ENCODE measurements at regions not wholly inside any gene's neighbourhood (a gene's known extent, or its start where the extent isn't known, plus 50 kb on each side); places are given as distances from the start of the nearest gene placed in this dataset.

DNA sequence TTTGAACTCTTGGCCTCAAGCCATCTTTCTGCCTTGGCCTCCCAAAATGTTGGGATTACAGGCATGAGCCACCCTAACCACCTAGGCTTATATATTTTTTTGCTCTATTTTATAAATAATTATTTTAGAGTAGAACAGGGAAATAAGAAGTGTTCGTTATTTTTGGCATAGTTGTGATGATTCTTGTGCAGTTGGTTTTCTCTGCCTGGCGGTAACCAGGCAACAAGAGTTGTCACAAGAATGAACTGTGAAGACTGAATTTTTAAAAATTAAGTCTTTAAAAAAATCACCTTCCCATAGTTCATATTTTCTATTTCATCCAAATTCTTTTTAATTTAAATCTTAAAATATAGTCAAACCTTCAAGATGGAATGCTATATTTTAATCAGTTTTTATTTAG lies 310.2 kb downstream of the ARL6IP6 start:
- no peak for TF ChIP-seq POLR2A (IDR thresholded peaks at IDR 0.05)
- TF ChIP-seq, protein P1, sequence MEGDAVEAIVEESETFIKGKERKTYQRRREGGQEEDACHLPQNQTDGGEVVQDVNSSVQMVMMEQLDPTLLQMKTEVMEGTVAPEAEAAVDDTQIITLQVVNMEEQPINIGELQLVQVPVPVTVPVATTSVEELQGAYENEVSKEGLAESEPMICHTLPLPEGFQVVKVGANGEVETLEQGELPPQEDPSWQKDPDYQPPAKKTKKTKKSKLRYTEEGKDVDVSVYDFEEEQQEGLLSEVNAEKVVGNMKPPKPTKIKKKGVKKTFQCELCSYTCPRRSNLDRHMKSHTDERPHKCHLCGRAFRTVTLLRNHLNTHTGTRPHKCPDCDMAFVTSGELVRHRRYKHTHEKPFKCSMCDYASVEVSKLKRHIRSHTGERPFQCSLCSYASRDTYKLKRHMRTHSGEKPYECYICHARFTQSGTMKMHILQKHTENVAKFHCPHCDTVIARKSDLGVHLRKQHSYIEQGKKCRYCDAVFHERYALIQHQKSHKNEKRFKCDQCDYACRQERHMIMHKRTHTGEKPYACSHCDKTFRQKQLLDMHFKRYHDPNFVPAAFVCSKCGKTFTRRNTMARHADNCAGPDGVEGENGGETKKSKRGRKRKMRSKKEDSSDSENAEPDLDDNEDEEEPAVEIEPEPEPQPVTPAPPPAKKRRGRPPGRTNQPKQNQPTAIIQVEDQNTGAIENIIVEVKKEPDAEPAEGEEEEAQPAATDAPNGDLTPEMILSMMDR (IDR thresholded peaks at IDR 0.05): no peak
- ATAC-seq (no peak), DNase-seq (no peak)
- no peak overlapping the region for H3K4me3 ChIP-seq
- 83% methylated on average over 2 of the region's 2 CpGs for WGBS (ENCODE audit: insufficient coverage, low coverage, low lambda C conversion rate, missing lambda C conversion rate)
- H3K9me3 ChIP-seq: no peaks in the 10 kb centered on the region
- no peak overlapping the region for H3K27ac ChIP-seq
- H3K36me3 ChIP-seq: no peaks in the 10 kb centered on the region
- no peaks in the 10 kb centered on the region for H3K27me3 ChIP-seq
- intact Hi-C loops (cut with DNase I): no loop called here
- H3K4me1 ChIP-seq: no peaks in the 10 kb centered on the region

DNA sequence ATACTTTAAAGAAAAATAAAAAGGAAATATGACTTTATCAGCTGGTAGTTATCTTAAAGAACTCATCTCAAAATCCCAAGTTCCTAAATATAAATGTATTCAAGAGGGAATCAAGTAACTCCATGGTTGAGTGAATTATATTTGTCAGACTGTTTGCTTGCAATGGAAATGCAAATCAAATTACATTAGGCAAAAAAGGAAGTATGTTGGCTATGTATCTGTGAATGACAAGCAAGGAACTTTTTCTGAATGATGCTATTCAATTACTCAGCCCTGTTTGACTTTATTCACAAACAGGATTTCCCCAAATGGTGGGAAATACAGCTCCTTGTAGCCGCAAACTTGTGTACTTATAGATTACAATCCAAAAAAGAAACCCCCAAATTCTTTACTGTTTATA lies 309.1 kb downstream of the ARL6IP6 start:
- no peak for TF ChIP-seq POLR2A (IDR thresholded peaks at IDR 0.05)
- TF ChIP-seq, protein P1 (IDR thresholded peaks at IDR 0.05): no peak
- H3K27ac ChIP-seq: no peak overlapping the region
- 63% methylated on average over 1 of the region's 1 CpG for WGBS (ENCODE audit: insufficient coverage, low coverage, low lambda C conversion rate, missing lambda C conversion rate)
- H3K27me3 ChIP-seq: no peaks in the 10 kb centered on the region
- intact Hi-C loops (cut with DNase I): no loop called here
- H3K4me1 ChIP-seq: no peaks in the 10 kb centered on the region
- DNase-seq (no peak), ATAC-seq (no peak)
- H3K9me3 ChIP-seq: no peaks in the 10 kb centered on the region
- no peaks in the 10 kb centered on the region for H3K36me3 ChIP-seq
- H3K4me3 ChIP-seq: no peak overlapping the region

DNA sequence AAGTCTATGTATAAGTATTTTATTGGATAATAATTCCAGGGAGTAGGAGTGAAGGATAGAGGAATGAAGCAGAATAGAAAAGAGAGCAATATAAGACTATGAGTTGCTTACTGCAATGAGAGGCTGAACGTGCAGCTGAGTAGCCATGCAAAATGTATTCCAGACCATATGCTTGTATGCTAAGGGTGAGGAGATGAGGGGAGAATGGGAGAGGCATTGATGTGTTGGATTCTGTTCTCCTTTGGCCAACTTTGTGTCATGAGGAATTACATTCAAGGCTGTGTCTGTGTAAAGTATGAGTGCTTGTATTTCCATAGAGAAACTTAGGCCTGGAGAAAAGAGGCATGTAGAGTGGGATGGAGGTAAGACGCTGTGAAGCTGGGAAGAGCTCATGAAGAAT lies 301.8 kb downstream of the ARL6IP6 start:
- Histone ChIP-seq H3K4me1 (no peaks in the 10 kb centered on the region), H3K4me3 (no peak overlapping the region), H3K36me3 (no peaks in the 10 kb centered on the region), H3K27me3 (no peaks in the 10 kb centered on the region), H3K9me3 (no peaks in the 10 kb centered on the region), H3K27ac (no peak overlapping the region)
- TF ChIP-seq, protein P1 (IDR thresholded peaks at IDR 0.05): no peak
- TF ChIP-seq POLR2A (IDR thresholded peaks at IDR 0.05): no peak
- 53% methylated on average over 2 of the region's 2 CpGs for WGBS (ENCODE audit: insufficient coverage, low coverage, low lambda C conversion rate, missing lambda C conversion rate)
- DNase-seq (no peak), ATAC-seq (no peak)
- intact Hi-C loops (cut with DNase I): no loop called here

DNA sequence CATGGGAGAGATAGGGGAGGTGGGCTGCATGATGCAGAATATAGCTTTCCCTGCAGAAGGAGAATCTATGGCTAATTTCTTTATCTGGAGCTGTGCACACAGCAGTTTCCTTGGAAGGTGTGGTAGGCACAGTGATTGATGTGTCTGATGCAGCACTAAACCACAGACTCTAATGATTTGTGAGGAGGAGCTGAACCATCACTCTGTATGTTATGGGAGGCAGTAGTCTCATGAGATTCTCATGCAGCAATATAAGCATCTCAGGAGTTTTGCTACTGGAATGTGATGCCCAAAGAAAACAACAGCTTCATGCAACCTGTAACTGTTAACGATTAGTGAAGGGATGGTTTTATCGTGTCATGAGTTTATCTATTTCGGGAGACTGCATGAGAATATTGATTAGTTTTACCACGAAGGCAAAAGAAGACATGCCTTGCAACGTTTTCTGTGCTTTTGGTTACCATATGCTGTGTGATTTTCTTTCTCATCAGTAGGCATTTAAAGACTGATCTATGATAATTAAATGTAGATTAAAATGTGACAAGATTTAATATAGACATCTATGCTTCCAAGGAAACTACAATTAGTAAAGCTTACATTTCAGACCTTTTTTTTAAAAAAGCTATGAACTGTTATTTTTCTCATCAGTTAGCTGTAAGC lies 286.8 kb downstream of the ARL6IP6 start:
- ATAC-seq: no peak
- WGBS (ENCODE audit: insufficient coverage, low coverage, low lambda C conversion rate, missing lambda C conversion rate): 31% methylated on average over 5 of the region's 5 CpGs
- Histone ChIP-seq H3K27me3 (no peaks in the 10 kb centered on the region), H3K4me3 (no peak overlapping the region), H3K9me3 (no peaks in the 10 kb centered on the region), H3K27ac (no peak overlapping the region), H3K4me1 (no peaks in the 10 kb centered on the region), H3K36me3 (no peaks in the 10 kb centered on the region)
- intact Hi-C loops (cut with DNase I): no loop called here
- no peak for TF ChIP-seq POLR2A (IDR thresholded peaks at IDR 0.05)
- TF ChIP-seq, protein P1 (IDR thresholded peaks at IDR 0.05): no peak
- DNase-seq: no peak

DNA sequence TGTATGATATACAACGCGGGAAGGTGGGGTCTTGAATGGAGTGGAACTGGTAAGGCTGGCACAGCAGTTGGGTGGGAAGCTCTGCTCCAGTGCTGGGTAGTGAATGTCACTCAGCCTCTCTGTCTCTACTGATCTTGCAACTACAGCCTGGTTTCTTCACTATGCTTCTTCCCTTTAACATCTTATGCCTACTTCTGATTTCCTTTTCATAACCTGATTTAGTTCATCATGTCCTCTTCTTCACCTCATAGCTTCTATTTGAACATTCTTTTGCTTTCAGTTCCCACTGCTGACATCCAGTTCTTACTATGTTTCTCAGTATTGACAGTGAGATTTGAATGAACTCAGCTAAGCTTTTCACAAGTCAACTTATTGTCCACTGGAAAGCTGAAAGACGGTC lies 286.2 kb downstream of the ARL6IP6 start:
- no peak overlapping the region for H3K27ac ChIP-seq
- no peaks in the 10 kb centered on the region for H3K27me3 ChIP-seq
- ATAC-seq (no peak), DNase-seq (no peak)
- no peaks in the 10 kb centered on the region for H3K9me3 ChIP-seq
- H3K4me3 ChIP-seq: no peak overlapping the region
- H3K36me3 ChIP-seq: no peaks in the 10 kb centered on the region
- intact Hi-C loops (cut with DNase I): no loop called here
- TF ChIP-seq POLR2A (IDR thresholded peaks at IDR 0.05): no peak
- TF ChIP-seq, protein P1 (IDR thresholded peaks at IDR 0.05): no peak
- WGBS (ENCODE audit: insufficient coverage, low coverage, low lambda C conversion rate, missing lambda C conversion rate): 88% methylated on average over 3 of the region's 3 CpGs
- no peaks in the 10 kb centered on the region for H3K4me1 ChIP-seq
